HCT116 (cell line): ENCODE measurements at regions not wholly inside any gene's neighbourhood (a gene's known extent, or its start where the extent isn't known, plus 50 kb on each side); places are given as distances from the start of the nearest gene placed in this dataset.
"Not testable (repeated sequence)": the region's sequence is repeated elsewhere in the genome, so short reads cannot be mapped to it uniquely, and the experiment has no call there.

Source experiments
- ATAC-seq: fragments of 200-7000 bp; cut with Tn5 transposase; 2 replicates; pipeline ENCODE4 v1.9.1; 2020; ENCODE audit warnings: mild to moderate bottlenecking, moderate library complexity
- BruUV-seq: library from RNA; stranded (reverse); fragments of 400-500 nt; replicated peaks from 2 replicates; lab custom pipeline; 2021; lab: Mats Ljungman, UMichigan
- CTCF ChIA-PET: fragments of 300-600 bp; sonication (Branson Sonifier 250); formaldehyde crosslinking; loops from one replicate; lab custom pipeline; 2021; ENCODE audit warnings: antibody characterized with exemption; lab: Charles Lee
- POLR2A ChIA-PET: fragments of 300-600, 350-600 bp; sonication (Branson Sonifier 250); formaldehyde crosslinking; loops from one replicate; lab custom pipeline; 2021; ENCODE audit warnings: antibody characterized with exemption; lab: Charles Lee
- RAD21 ChIA-PET, 2 experiments: fragments of 300-600 bp; sonication (Branson Sonifier 250); formaldehyde crosslinking; loops; one replicate each; lab custom pipeline; 2023; ENCODE audit warnings: low total read pairs in 2 of 2; ENCODE audit not compliant: uncharacterized antibody in 2 of 2, unreplicated experiment in 2 of 2, low non-redundant PET in 1 of 2; lab: Charles Lee
- DNase-seq: peaks from one replicate; pipeline ENCODE4 v3.0.0-alpha.2; 2010; ENCODE audit warnings: low read depth, low spot score
- H2AFZ ChIP-seq: fragments of 200-600 bp; shearing (Covaris generic), sonication (generic); 2 replicates; pipeline ENCODE4 v1.6.1; 2017; ENCODE audit warnings: low read depth, mixed run types, mixed read lengths, antibody characterized with exemption, low read length; ENCODE audit not compliant: poor library complexity, severe bottlenecking
- H3K27ac ChIP-seq: 2 replicates; pipeline ENCODE4 v1.5.1; 2012; ENCODE audit warnings: low read depth, low read length
- H3K27me3 ChIP-seq: fragments of 200-600 bp; sonication (generic); 2 replicates; pipeline ENCODE4 v1.6.1; 2016; ENCODE audit warnings: mixed run types, low read length, mixed read lengths; ENCODE audit not compliant: insufficient read depth
- H3K36me3 ChIP-seq, 2 experiments: fragments of 200-500 bp in 1 of 2; fragments of 200-600 bp in 1 of 2; sonication (Bioruptor generic) in 1 of 2; sonication (generic) in 1 of 2; 2 replicates each; pipeline versions ENCODE4 v1.5.1 to v1.6.1; 2014 to 2016; ENCODE audit warnings: low read length in 2 of 2, inconsistent platforms in 1 of 2, mixed read lengths in 1 of 2, mixed run types in 1 of 2; ENCODE audit not compliant: insufficient read depth in 2 of 2, control insufficient read depth in 1 of 2
- H3K4me1 ChIP-seq, 2 experiments: fragments of 200-600 bp in 1 of 2; sonication (generic) in 1 of 2; 2 replicates each; pipeline versions ENCODE4 v1.5.1 to v1.6.1; 2012 to 2017; ENCODE audit warnings: low read length in 2 of 2, inconsistent platforms in 1 of 2, mild to moderate bottlenecking in 1 of 2, mixed read lengths in 1 of 2, mixed run types in 1 of 2, moderate library complexity in 1 of 2; ENCODE audit not compliant: insufficient read depth in 2 of 2, control insufficient read depth in 1 of 2
- H3K4me2 ChIP-seq: fragments of 200-600 bp; sonication (generic); 2 replicates; pipeline ENCODE4 v1.6.1; 2017; ENCODE audit warnings: mixed run types, low read length, mixed read lengths
- H3K4me3 ChIP-seq, 2 experiments: fragments of 200-600 bp in 1 of 2; sonication (generic) in 1 of 2; replicated peaks in 1 of 2; 2 replicates each; pipeline ENCODE4 v1.5.1; 2011 to 2016; ENCODE audit warnings: low read length in 2 of 2, control low read depth in 1 of 2, low read depth in 1 of 2, mild to moderate bottlenecking in 1 of 2, mixed read lengths in 1 of 2, mixed run types in 1 of 2
- H3K79me2 ChIP-seq: fragments of 200-600 bp; sonication (generic); 2 replicates; pipeline ENCODE4 v1.6.1; 2017; ENCODE audit warnings: mild to moderate bottlenecking, mixed run types, low read length, moderate library complexity, mixed read lengths; ENCODE audit not compliant: insufficient read depth
- H3K9ac ChIP-seq: fragments of 200-600 bp; sonication (generic); 2 replicates; pipeline ENCODE4 v1.6.1; 2016; ENCODE audit warnings: low read length, mixed read lengths
- H3K9me2 ChIP-seq: fragments of 200-600 bp; sonication (generic), shearing (Covaris generic); 2 replicates; pipeline ENCODE4 v1.6.1; 2017; ENCODE audit warnings: mixed run types, mild to moderate bottlenecking, moderate library complexity; ENCODE audit not compliant: insufficient read depth
- H3K9me3 ChIP-seq, 2 experiments: fragments of 200-500 bp in 1 of 2; fragments of 200-600 bp in 1 of 2; sonication (Bioruptor generic) in 1 of 2; sonication (generic) in 1 of 2; 2 replicates each; pipeline ENCODE4 v1.6.1; 2014 to 2017; ENCODE audit warnings: low read length in 2 of 2, mixed read lengths in 2 of 2, inconsistent platforms in 1 of 2, low read depth in 1 of 2, mild to moderate bottlenecking in 1 of 2, mixed run types in 1 of 2, moderate library complexity in 1 of 2; ENCODE audit not compliant: control insufficient read depth in 1 of 2, insufficient read depth in 1 of 2
- H4K20me1 ChIP-seq: fragments of 200-600 bp; sonication (generic), shearing (Covaris generic); 2 replicates; pipeline ENCODE4 v1.6.1; 2017; ENCODE audit warnings: mixed run types, mild to moderate bottlenecking, moderate library complexity; ENCODE audit not compliant: insufficient read depth
- CEBPB ChIP-seq: IDR thresholded peaks from 2 replicates; pipeline ENCODE4 v1.6.1; 2012; ENCODE audit warnings: low read depth
- ELF1 ChIP-seq: IDR thresholded peaks from 2 replicates; pipeline ENCODE4 v1.6.1; 2012; ENCODE audit warnings: low read depth, borderline replicate concordance
- FOSL1 ChIP-seq: IDR thresholded peaks from 2 replicates; pipeline ENCODE4 v1.6.1; 2012; ENCODE audit warnings: low read depth
- JUND ChIP-seq: IDR thresholded peaks from 2 replicates; pipeline ENCODE4 v1.6.1; 2012
- POLR2AphosphoS5 ChIP-seq: IDR thresholded peaks from 2 replicates; pipeline ENCODE4 v1.6.1; 2011; ENCODE audit warnings: mild to moderate bottlenecking, low read depth, low read length, moderate library complexity
- ZFX ChIP-seq: fragments of 450-650 bp; IDR thresholded peaks from 2 replicates; pipeline ENCODE4 v1.6.1; 2017
- intact Hi-C: fragments of 100-400 bp; cut with micrococcal nuclease; formaldehyde crosslinking; loops from 2 replicates; pipeline ENCODE4 v1.10.0; 2022

DNA sequence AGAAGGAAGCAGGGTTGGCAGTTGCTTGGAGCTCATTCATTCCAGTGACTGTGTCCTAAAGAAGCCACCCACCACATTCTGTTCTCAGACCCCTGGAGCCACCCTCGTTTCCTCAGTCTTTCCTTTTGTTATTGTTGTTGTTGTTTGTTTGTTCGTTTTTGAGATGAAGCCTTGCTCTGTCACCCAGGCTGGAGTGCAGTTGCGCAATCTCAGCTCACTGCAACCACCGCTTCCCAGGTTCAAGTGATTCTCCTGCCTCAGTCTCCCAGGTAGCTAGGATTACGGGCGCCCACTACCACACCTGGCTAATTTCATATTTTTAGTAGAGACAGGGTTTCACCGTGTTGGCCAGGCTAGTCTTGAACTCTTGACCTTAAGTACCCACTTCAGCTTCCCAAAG is 72.7 kb upstream of the ESRRB start:
- RAD21 ChIA-PET, H4K20me1 ChIP-seq, H2AFZ ChIP-seq, H3K36me3 ChIP-seq, POLR2A ChIA-PET, H3K9me2 ChIP-seq, BruUV-seq, DNase-seq, ATAC-seq, H3K4me1 ChIP-seq, H3K9ac ChIP-seq, H3K9me3 ChIP-seq, H3K79me2 ChIP-seq, H3K4me2 ChIP-seq, H3K4me3 ChIP-seq, CTCF ChIA-PET, H3K27ac ChIP-seq, intact Hi-C loops: not testable (repeated sequence)
- TF ChIP-seq CEBPB: peak; percentile 24; the same call in 1 of the 2 replicates
- 0 out of 2 replicates have a peak, but pooled peaks cover 11% of the 10 kb centered on the region for H3K27me3 ChIP-seq

DNA sequence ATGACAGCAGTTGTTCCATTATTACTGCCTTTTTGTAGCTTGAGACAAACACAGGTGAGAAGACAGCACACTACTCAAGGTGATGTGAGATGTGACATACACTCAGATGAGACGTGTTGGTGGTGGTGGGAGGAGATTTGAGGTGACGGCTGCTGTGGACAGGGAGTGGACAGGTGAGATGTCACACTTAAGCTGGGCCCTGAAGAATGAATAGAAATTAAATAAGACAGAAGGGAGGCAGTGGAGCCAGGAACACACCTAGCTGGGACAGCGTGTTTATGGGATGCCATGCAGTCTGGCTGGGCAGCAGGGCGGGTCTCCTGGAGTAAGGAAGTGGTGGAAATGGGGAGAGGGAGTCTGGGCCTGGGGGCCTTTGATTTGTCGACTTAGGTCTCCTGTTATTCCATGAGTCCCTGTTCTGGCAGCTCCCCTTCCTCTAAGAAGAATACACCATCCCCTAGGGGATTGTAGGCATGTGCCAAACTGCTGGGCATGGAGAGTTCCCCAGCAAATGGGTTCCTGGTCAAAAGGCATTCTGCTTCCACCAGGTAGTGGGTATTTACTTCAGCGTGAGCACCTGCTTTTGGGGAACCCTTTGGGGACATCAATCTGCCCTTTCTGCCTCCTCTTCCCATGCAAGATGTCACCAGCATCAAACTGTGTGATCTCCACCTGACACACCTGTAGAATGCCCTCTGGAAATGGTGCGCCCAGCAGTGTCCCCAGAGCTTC is 71.2 kb upstream of the ESRRB start:
- Histone ChIP-seq H4K20me1 (no peaks in the 10 kb centered on the region), H3K36me3 (no peaks in the 10 kb centered on the region), H3K9ac (no peak overlapping the region), H2AFZ (no peak overlapping the region), H3K4me3 (no peak overlapping the region), H3K27me3 (0 out of 2 replicates have a peak, but pooled peaks cover 11% of the 10 kb centered on the region), H3K9me3 (no peaks in the 10 kb centered on the region), H3K4me1 (no peaks in the 10 kb centered on the region), H3K79me2 (no peaks in the 10 kb centered on the region), H3K9me2 (no peaks in the 10 kb centered on the region), H3K4me2 (no peak overlapping the region), H3K27ac (no peak overlapping the region)
- ChIA-PET RAD21 (no interaction called here), POLR2A (no interaction called here), CTCF (no interaction called here)
- no TSS peak for BruUV-seq
- no peak for DNase-seq
- no peak for ATAC-seq
- intact Hi-C loops: no loop called here
- TF ChIP-seq ZFX (no peak), ELF1 (no peak), POLR2AphosphoS5 (no peak), JUND (no peak), FOSL1 (no peak)
